Spinal cord (tissue), 9 donors: ENCODE measurements at regions not wholly inside any gene's neighbourhood (a gene's known extent, or its start where the extent isn't known, plus 50 kb on each side); places are given as distances from the start of the nearest gene placed in this dataset.

Source experiments
- DNase-seq, 6 donors: peaks; one replicate each; pipeline versions ENCODE4 v3.0.0 to v3.0.0-alpha.2; 2013 to 2015; ENCODE audit warnings: low spot score in 6 of 6, low read depth in 4 of 6
- H3K27ac ChIP-seq: one replicate; pipeline ENCODE4 v1.5.1; 2013; ENCODE audit warnings: low read depth, low read length, control low read depth
- H3K27me3 ChIP-seq: one replicate; pipeline ENCODE4 v1.6.1; 2013; ENCODE audit warnings: low read length; ENCODE audit not compliant: control insufficient read depth, insufficient read depth
- H3K36me3 ChIP-seq: one replicate; pipeline ENCODE4 v1.6.1; 2013; ENCODE audit warnings: low read length; ENCODE audit not compliant: control insufficient read depth, insufficient read depth
- H3K4me1 ChIP-seq: one replicate; pipeline ENCODE4 v1.6.1; 2013; ENCODE audit warnings: low read length; ENCODE audit not compliant: control insufficient read depth, insufficient read depth
- H3K4me3 ChIP-seq: one replicate; pipeline ENCODE4 v1.5.1; 2013; ENCODE audit warnings: low read depth, low read length, control low read depth
- H3K9me3 ChIP-seq: one replicate; pipeline ENCODE4 v1.6.1; 2013; ENCODE audit warnings: low read length; ENCODE audit not compliant: control insufficient read depth, insufficient read depth
- WGBS: methylation state at CpG from one replicate; pipeline ENCODE4 v1.1.5; 2013; ENCODE audit warnings: missing lambda C conversion rate; ENCODE audit not compliant: insufficient coverage; 5-methylcytosine and 5-hydroxymethylcytosine counted together
- donor health status: healthy.

GRCh38 chr19:13665125-13665905 is 99.0 kb upstream of the MRI1 start:
- no peaks in the 10 kb centered on the region for H3K9me3 ChIP-seq
- no peaks in the 10 kb centered on the region for H3K36me3 ChIP-seq
- no peaks in the 10 kb centered on the region for H3K27me3 ChIP-seq
- H3K4me1 ChIP-seq, result no peaks in the 10 kb centered on the region
- H3K4me3 ChIP-seq, result no peak overlapping the region
- WGBS, result 78% methylated on average over 5 of the region's 12 CpGs
- no peak overlapping the region for H3K27ac ChIP-seq
- DNase-seq, result peak in 1 of 6 donors; percentile 45

GRCh38 chr19:13652810-13653590 is 111.3 kb upstream of the MRI1 start:
- H3K4me1 ChIP-seq, result no peaks in the 10 kb centered on the region
- 82% methylated on average over 4 of the region's 5 CpGs for WGBS
- DNase-seq, result no peak
- H3K9me3 ChIP-seq, result no peaks in the 10 kb centered on the region
- H3K27me3 ChIP-seq, result no peaks in the 10 kb centered on the region
- H3K4me3 ChIP-seq, result no peak overlapping the region
- H3K27ac ChIP-seq, result no peak overlapping the region
- no peaks in the 10 kb centered on the region for H3K36me3 ChIP-seq

DNA sequence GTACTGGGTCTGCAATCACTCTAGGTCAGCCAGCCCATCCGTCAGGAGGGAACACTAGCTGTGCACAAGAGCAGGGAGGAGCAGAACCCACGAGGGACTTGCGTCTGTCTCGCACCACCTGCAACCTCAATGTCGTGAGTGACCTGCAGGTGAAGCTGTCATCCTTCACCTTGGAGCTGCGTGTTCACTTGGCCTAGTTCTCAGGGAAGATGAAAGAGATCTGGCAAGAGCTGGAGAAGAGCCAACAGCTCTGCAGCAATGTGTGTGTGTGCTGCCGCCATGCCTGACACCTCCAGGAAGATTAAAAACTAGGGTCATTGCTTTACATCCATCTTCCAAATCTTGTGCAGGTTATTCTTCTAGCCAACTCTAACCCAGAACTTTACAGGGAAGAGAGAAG is 117.6 kb upstream of the MRI1 start:
- WGBS, result 65% methylated on average over 5 of the region's 7 CpGs
- no peaks in the 10 kb centered on the region for H3K4me1 ChIP-seq
- H3K27ac ChIP-seq, result no peak overlapping the region
- no peak overlapping the region for H3K4me3 ChIP-seq
- no peaks in the 10 kb centered on the region for H3K27me3 ChIP-seq
- no peaks in the 10 kb centered on the region for H3K9me3 ChIP-seq
- peak in 1 of 6 donors; percentile 34 for DNase-seq
- H3K36me3 ChIP-seq, result no peaks in the 10 kb centered on the region

- no CpG with 5 or more reads among the region's 3 CpGs for WGBS
- H3K27ac ChIP-seq, result no peak overlapping the region
- no peaks in the 10 kb centered on the region for H3K36me3 ChIP-seq
- no peaks in the 10 kb centered on the region for H3K4me1 ChIP-seq
- H3K27me3 ChIP-seq, result no peaks in the 10 kb centered on the region
- DNase-seq, result no peak
- H3K4me3 ChIP-seq, result no peak overlapping the region
- H3K9me3 ChIP-seq, result no peaks in the 10 kb centered on the region
These were observed 119.7 kb upstream of the MRI1 start for GRCh38 chr19:13644645-13645044.

- no peaks in the 10 kb centered on the region for H3K4me1 ChIP-seq
- no peak overlapping the region for H3K4me3 ChIP-seq
- no CpG with 5 or more reads among the region's 1 CpG for WGBS
- H3K36me3 ChIP-seq, result no peaks in the 10 kb centered on the region
- no peak overlapping the region for H3K27ac ChIP-seq
- no peaks in the 10 kb centered on the region for H3K9me3 ChIP-seq
- no peaks in the 10 kb centered on the region for H3K27me3 ChIP-seq
- no peak for DNase-seq
These were observed 123.7 kb upstream of the MRI1 start for GRCh38 chr19:13640611-13641010.

- Histone ChIP-seq H3K4me1 (no peaks in the 10 kb centered on the region), H3K36me3 (no peaks in the 10 kb centered on the region), H3K27ac (no peak overlapping the region), H3K4me3 (no peak overlapping the region), H3K27me3 (no peaks in the 10 kb centered on the region), H3K9me3 (no peaks in the 10 kb centered on the region)
- 68% methylated on average over 4 of the region's 7 CpGs for WGBS
- DNase-seq, result no peak
These were observed 124.9 kb upstream of the MRI1 start for GRCh38 chr19:13639342-13639929.

DNA sequence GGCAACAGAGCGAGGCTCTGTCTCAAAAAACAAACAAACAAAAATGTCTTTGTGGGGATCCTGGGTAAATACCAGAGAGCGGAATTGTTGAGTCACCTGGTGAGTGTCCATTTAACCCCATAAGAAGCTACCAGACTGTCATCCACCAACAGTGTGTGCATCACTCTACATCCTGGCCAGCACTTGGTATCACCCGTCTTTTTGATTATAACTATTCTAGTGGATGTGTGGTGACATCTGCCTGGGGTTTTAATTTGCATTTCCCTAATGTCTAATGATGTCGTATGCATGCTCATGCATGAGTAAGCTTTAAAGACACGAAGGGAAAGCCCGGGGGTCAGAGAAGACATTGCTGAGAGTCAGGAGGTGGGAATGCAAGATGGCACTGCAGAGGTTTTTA is 126.7 kb upstream of the MRI1 start:
- Histone ChIP-seq H3K27ac (no peak overlapping the region), H3K36me3 (no peaks in the 10 kb centered on the region), H3K4me1 (no peaks in the 10 kb centered on the region), H3K4me3 (no peak overlapping the region), H3K9me3 (no peaks in the 10 kb centered on the region), H3K27me3 (no peaks in the 10 kb centered on the region)
- DNase-seq, result no peak
- WGBS, result 75% methylated on average over 4 of the region's 6 CpGs

DNA sequence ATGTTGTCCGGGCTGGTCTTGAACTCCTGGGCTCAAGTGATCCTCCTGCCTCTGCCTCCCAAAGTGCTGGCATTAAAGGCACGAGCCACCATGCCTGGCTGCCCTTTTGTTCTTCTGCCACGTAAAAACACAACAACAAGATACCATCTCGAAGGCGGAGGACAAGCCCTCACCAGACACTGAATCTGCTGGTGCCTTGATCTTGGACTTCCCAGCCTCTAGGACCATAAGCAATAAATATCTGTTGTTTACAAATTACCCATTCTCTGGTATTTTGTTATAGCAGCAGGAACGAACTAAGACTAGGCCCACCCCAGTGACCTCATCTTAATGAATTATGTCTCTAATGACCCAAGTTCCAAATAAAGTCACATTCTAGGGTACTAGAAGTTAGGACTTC is 128.4 kb upstream of the CACNA1A start:
- no peaks in the 10 kb centered on the region for H3K36me3 ChIP-seq
- 77% methylated on average over 5 of the region's 6 CpGs for WGBS
- H3K9me3 ChIP-seq, result no peaks in the 10 kb centered on the region
- DNase-seq, result no peak
- no peaks in the 10 kb centered on the region for H3K4me1 ChIP-seq
- no peaks in the 10 kb centered on the region for H3K27me3 ChIP-seq
- H3K27ac ChIP-seq, result no peak overlapping the region
- H3K4me3 ChIP-seq, result no peak overlapping the region

- Histone ChIP-seq H3K4me3 (no peak overlapping the region), H3K36me3 (no peaks in the 10 kb centered on the region), H3K4me1 (no peaks in the 10 kb centered on the region), H3K27ac (no peak overlapping the region), H3K9me3 (no peaks in the 10 kb centered on the region), H3K27me3 (no peaks in the 10 kb centered on the region)
- WGBS, result 71% methylated on average over 1 of the region's 1 CpG
- no peak for DNase-seq
These were observed 127.2 kb upstream of the CACNA1A start for GRCh38 chr19:13633522-13633922.
